ENCODE measurements at regions not wholly inside any gene's neighbourhood (a gene's known extent, or its start where the extent isn't known, plus 50 kb on each side); places are given as distances from the start of the nearest gene placed in this dataset.

DNA sequence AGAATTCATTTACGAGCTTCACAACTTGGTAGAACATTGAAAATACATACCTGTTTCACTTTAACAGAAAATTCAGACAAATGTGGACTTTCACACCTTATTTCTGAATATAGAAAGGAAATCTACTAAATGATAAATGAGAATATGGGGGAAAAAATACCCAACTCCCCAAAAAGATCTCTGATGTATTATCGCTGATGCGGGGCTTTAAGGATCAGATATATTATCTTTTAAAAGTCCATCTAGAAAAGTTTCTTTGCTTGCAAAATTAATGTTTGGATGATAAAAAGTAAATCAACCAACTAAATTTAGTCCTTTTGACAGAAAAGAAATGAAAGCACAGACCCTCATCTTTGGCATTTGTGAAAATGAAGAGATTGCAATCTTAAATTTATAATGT lies 540.1 kb upstream of the CHAC2 start:
- TF ChIP-seq POLR2A (IDR thresholded peaks at IDR 0.05), result no peak
- TF ChIP-seq, protein P1, sequence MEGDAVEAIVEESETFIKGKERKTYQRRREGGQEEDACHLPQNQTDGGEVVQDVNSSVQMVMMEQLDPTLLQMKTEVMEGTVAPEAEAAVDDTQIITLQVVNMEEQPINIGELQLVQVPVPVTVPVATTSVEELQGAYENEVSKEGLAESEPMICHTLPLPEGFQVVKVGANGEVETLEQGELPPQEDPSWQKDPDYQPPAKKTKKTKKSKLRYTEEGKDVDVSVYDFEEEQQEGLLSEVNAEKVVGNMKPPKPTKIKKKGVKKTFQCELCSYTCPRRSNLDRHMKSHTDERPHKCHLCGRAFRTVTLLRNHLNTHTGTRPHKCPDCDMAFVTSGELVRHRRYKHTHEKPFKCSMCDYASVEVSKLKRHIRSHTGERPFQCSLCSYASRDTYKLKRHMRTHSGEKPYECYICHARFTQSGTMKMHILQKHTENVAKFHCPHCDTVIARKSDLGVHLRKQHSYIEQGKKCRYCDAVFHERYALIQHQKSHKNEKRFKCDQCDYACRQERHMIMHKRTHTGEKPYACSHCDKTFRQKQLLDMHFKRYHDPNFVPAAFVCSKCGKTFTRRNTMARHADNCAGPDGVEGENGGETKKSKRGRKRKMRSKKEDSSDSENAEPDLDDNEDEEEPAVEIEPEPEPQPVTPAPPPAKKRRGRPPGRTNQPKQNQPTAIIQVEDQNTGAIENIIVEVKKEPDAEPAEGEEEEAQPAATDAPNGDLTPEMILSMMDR (IDR thresholded peaks at IDR 0.05), result no peak

Measured in lower leg skin (tissue), 3 donors.